DOHH2 (cell line): ENCODE measurements at regions not wholly inside any gene's neighbourhood (a gene's known extent, or its start where the extent isn't known, plus 50 kb on each side); places are given as distances from the start of the nearest gene placed in this dataset.

Experiments used
- H3F3A ChIP-seq: fragments of 200-600 bp; sonication (generic), shearing (Covaris generic); 2 replicates; pipeline ENCODE4 v1.6.0; 2016; ENCODE audit warnings: antibody characterized with exemption, mild to moderate bottlenecking; ENCODE audit not compliant: control insufficient read depth, insufficient read depth
- H3K27ac ChIP-seq: fragments of 200-600 bp; sonication (generic); 2 replicates; pipeline ENCODE4 v1.5.1; 2014; ENCODE audit warnings: low read depth, mild to moderate bottlenecking, low read length, moderate library complexity
- H3K27me3 ChIP-seq: fragments of 200-600 bp; sonication (generic); 2 replicates; pipeline ENCODE4 v1.6.1; 2014; ENCODE audit warnings: mild to moderate bottlenecking, low read length, mixed read lengths; ENCODE audit not compliant: control insufficient read depth
- H3K36me3 ChIP-seq: fragments of 200-600 bp; sonication (generic); 2 replicates; pipeline ENCODE4 v1.6.1; 2014; ENCODE audit warnings: mild to moderate bottlenecking, low read length, moderate library complexity, mixed read lengths; ENCODE audit not compliant: control insufficient read depth
- H3K4me1 ChIP-seq: fragments of 200-600 bp; sonication (generic); 2 replicates; pipeline ENCODE4 v1.6.1; 2014; ENCODE audit warnings: mild to moderate bottlenecking, low read length, mixed read lengths; ENCODE audit not compliant: control insufficient read depth
- H3K4me2 ChIP-seq: fragments of 200-600 bp; sonication (generic); 2 replicates; pipeline ENCODE4 v1.6.0; 2014; ENCODE audit warnings: mild to moderate bottlenecking, low read length, moderate library complexity
- H3K4me3 ChIP-seq: fragments of 200-600 bp; sonication (generic); 2 replicates; pipeline ENCODE4 v1.5.1; 2014; ENCODE audit warnings: mild to moderate bottlenecking, low read length, mixed read lengths
- H3K79me2 ChIP-seq: fragments of 200-600 bp; sonication (generic); 2 replicates; pipeline ENCODE4 v1.6.1; 2014; ENCODE audit warnings: mild to moderate bottlenecking, low read length, mixed read lengths; ENCODE audit not compliant: control insufficient read depth
- H3K9me2 ChIP-seq: fragments of 200-600 bp; sonication (generic); replicated peaks from 2 replicates; pipeline ENCODE4 v1.6.1; 2014; ENCODE audit warnings: mild to moderate bottlenecking, low read length, mixed read lengths; ENCODE audit not compliant: control insufficient read depth
- H3K9me3 ChIP-seq: fragments of 200-600 bp; sonication (generic); 2 replicates; pipeline ENCODE4 v1.6.1; 2014; ENCODE audit warnings: antibody characterized with exemption, low read length, mixed read lengths; ENCODE audit not compliant: control insufficient read depth, insufficient read depth
- H4K20me1 ChIP-seq: fragments of 200-600 bp; sonication (generic); 2 replicates; pipeline ENCODE4 v1.6.0; 2014; ENCODE audit warnings: low read depth, mild to moderate bottlenecking, antibody characterized with exemption, low read length, moderate library complexity; ENCODE audit not compliant: control insufficient read depth, insufficient read depth
- CTCF ChIP-seq: fragments of 200-600 bp; sonication (generic); IDR thresholded peaks from one replicate; pipeline ENCODE4 v1.5.1; 2014; ENCODE audit warnings: antibody characterized with exemption, mild to moderate bottlenecking, low read depth, low read length; ENCODE audit not compliant: poor library complexity, severe bottlenecking
- EZH2phosphoT487 ChIP-seq: fragments of 200-600 bp; sonication (generic); IDR thresholded peaks from 2 replicates; pipeline ENCODE4 v1.6.1; 2017; ENCODE audit warnings: borderline replicate concordance, mild to moderate bottlenecking, antibody characterized with exemption, low read length, moderate library complexity, mixed read lengths

GRCh38 chr2:104597942-104598341 is 256.0 kb upstream of the POU3F3 start:
- Histone ChIP-seq H3K27ac (no peak overlapping the region), H3K4me2 (no peak overlapping the region)

GRCh38 chr2:104598636-104599035 is 255.3 kb upstream of the POU3F3 start:
- Histone ChIP-seq H3K4me3 (no peak overlapping the region), H3K9me3 (no peaks in the 10 kb centered on the region), H3K9me2 (no peaks in the 10 kb centered on the region), H3F3A (no peaks in the 10 kb centered on the region), H3K36me3 (no peaks in the 10 kb centered on the region), H3K4me2 (no peak overlapping the region), H3K27ac (no peak overlapping the region), H3K79me2 (no peaks in the 10 kb centered on the region), H4K20me1 (no peaks in the 10 kb centered on the region), H3K4me1 (no peaks in the 10 kb centered on the region), H3K27me3 (no peaks in the 10 kb centered on the region)
- TF ChIP-seq CTCF (no peak), EZH2phosphoT487 (no peak)

More at GRCh38 chr2:104597942-104598341, 256.0 kb upstream of the POU3F3 start:
- Histone ChIP-seq H3K9me2 (no peaks in the 10 kb centered on the region), H3K4me3 (no peak overlapping the region), H3K79me2 (no peaks in the 10 kb centered on the region), H3K36me3 (no peaks in the 10 kb centered on the region), H3K4me1 (no peaks in the 10 kb centered on the region), H3K9me3 (no peaks in the 10 kb centered on the region), H3F3A (no peaks in the 10 kb centered on the region), H3K27me3 (no peaks in the 10 kb centered on the region), H4K20me1 (no peaks in the 10 kb centered on the region)
- TF ChIP-seq CTCF (no peak), EZH2phosphoT487 (no peak)

DNA sequence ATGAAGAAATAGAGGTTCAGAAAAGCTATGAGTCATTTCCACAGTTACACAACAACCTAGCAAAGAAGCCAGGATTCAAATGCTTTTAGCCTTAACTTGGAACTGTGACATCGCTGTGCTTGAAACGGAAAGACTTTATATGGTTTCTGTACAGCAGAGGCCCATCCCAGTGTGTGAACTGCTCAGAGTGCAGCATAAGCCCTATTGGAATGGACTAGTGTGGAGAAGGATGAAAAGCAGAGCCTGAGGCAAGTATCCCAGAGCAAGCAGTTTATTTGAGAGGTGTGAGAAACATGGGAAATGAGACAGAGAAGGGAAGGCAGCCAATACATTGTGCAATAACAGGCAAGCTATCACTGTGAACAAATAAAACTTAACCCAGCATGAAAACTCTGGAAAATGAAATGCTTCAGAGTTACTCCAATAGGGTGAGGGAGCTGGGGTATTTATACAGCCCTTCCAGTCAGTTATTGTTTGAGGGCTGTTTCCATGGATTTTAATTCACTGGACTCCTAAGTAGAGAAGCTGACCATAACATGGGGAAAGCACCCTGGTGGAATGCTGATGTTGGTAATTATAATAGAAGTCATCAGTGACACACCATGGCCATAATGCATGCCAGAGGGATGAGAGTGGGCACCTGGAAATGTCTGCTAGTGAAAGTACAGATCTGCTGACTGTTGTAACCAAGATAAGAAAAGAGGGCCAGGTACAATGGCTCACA is 254.0 kb upstream of the POU3F3 start:
- TF ChIP-seq CTCF: no peak
- TF ChIP-seq EZH2phosphoT487: no peak
- Histone ChIP-seq H3K4me2 (no peak overlapping the region), H3K4me1 (no peaks in the 10 kb centered on the region)

More for the DNA sequence above, 254.0 kb upstream of the POU3F3 start:
- Histone ChIP-seq H3K27ac (no peak overlapping the region), H3K9me3 (no peaks in the 10 kb centered on the region), H3K9me2 (no peaks in the 10 kb centered on the region), H3K4me3 (no peak overlapping the region), H3F3A (no peaks in the 10 kb centered on the region), H3K27me3 (no peaks in the 10 kb centered on the region), H4K20me1 (no peaks in the 10 kb centered on the region), H3K36me3 (no peaks in the 10 kb centered on the region), H3K79me2 (no peaks in the 10 kb centered on the region)
